Stimulated activated CD8-positive, alpha-beta memory T cell treated with anti-CD3 and anti-CD28 coated beads, Interleukin-12 subunit alpha, Interleukin-12 subunit beta, amount 100 ng/mL, for 24 hours (primary cell): ENCODE measurements at regions not wholly inside any gene's neighbourhood (a gene's known extent, or its start where the extent isn't known, plus 50 kb on each side); places are given as distances from the start of the nearest gene placed in this dataset.

Source experiments
- DNase-seq: peaks from one replicate; pipeline ENCODE4 v3.0.0-alpha.2; 2020; ENCODE audit errors: extremely low read depth

DNA sequence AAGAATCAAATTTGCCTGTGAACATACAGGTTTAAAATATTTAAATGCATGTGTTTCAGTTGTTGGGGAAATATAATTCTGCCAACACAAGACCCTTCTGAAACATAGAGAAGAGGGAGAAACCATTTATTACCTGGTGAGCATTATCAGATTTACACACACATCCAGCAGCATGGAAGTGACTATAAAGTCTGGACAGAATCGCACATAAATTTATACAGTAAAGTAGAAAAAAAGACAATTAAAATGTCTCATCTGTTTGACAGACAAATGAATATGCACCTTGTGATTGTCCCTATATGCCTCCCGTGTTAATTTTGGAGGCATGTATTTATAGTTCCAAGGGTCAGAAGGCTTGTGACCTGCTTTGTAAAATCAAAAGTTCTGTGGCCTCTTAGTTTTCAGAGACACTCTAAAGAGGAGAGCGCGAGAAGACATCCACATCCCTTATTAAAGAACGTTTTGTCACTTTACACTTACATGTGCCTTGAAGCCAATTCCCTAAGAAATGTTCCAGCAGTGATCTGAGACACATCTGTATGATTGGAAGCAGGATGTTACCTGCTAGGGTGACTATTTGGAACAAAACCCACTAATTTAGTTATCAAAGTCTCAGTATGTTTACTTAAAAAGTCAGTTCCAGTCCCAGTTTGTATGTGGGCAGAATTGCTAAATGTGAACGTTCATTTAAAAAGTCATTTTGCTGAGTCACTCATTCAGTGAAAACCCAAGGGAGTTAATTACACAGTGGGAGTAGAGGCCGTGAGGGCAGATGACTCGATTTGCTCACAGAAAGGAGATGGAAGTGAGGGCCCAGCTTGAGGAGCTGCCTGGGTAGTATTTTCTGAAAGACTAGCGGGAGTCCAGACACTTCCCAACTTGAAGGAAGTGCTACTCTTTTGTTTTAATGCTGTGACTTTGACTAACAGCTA is 527.6 kb upstream of the MEX3C start:
- no peak for DNase-seq

DNA sequence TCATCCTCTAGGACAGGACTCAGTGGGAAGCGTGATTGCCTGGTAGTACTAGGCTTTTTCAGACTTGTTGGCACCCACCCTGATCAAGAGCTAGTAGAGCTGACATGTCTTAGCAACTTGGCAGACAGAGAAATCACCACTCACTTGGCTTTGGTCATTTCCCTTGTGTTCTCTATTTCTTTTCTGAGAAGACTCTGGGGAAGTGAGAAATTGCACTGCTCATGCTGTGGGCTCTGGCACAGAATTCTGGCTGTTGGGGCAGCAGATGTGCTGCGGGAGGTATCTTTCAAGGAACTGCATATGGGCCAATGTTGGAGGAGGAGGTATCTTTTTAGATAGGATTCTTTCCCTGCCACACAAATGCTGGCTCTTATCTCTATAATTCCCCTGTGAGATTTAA is 529.1 kb upstream of the MEX3C start:
- DNase-seq, result no peak

DNA sequence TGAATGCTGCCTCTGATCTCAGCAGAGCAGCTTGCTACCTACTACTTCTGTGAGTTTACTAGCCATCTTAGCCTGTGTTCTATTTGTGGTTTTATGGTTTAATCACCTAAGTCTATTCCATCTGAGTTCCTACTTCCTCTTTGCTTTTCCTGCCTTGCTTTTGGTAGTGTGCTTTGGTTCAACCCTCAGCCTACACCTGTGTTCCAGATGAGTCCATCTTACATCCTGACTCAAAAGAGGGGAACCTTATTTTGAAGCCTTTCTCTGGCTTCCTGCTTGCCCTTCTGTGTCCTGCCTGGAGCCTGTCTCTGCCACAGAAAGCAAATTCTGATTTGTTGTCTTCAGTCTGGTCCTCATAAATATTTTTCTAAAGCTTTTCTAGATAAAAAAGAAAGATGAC is 530.3 kb upstream of the MEX3C start:
- DNase-seq, result no peak

DNA sequence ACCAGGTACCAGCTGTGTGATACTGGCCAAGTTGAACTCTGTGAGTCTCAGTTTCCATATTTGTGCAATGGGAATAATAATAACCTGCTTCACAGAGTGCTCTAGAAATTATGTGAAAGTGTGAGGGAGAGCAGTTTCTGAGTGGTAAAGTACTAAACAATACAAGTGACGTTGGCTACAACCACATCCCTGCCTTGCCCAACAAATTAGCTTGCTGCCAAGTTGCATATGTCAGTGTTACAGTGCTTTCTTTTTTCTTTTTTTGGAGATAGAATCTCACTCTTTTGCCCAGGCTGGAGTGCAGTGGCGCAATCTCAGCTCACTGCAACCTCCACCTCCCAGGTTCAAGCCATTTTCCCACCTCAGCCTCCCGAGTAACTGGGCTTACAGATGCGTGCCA is 533.6 kb upstream of the MEX3C start:
- DNase-seq, result no peak

DNA sequence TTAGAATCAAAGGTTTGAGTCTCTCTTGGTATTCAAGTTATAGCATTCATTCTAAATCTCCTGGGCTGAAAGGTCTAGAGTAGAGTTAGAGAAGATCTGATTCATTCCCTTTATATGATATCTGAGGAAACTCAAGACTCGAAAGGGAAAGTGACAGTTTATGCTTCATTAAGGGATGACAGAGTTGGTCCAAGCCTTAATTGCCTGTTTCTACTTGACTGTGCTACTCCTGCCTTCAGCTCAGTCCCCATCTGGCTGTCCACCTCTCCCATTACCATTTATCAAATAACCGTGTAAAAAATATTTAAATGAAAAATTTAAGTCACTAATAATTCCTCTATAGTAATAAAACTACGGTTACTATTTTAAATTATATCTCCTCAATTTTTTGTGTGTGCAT is 537.1 kb upstream of the MEX3C start:
- no peak for DNase-seq

DNA sequence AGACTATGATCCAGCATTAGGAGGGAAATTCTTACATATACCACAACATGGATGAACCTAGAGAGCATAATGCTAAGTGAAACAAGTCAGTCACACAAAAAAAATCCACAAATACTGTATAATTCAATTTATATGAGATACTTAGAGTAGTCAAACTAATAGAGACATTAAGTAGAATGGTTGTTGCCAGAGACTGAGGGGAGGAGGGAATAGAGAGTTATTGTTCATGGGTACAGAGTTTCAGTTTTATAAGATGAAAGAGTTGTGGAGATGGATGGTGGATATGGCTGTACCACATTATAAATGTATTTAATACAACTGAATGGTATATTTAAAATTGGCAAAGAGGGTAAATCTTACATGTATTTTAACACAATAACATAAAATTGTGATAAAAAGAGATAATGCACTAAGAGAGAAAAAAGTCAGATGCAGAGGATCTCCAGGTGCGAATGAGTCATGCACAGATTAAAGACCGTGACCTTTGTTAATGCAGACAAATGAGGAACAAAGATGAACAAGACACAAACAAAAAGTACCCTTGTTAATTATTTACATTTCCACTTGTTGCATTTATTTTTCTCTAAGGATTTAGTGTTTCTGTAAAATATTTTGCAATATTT is 541.7 kb upstream of the MEX3C start:
- DNase-seq, result no peak

DNA sequence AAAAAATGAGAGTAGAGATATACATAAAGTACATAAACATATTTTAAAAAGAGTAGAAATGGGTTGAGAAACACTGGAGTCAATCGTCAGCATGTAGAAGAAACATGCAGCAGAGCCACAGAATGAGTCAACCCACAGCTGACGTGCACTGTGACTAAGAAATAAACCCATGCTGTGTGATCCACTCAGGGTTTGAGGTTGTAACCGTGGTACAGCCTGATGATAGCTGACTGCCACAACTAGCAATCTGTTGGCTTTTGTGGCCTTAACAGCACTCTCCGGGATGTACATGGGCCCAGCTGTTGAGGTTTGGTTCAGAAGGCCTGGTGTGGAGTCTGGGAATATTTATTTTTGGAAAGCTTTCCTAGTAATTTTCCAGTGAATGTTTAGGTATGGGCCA is 554.4 kb upstream of the MEX3C start:
- DNase-seq, result no peak

DNA sequence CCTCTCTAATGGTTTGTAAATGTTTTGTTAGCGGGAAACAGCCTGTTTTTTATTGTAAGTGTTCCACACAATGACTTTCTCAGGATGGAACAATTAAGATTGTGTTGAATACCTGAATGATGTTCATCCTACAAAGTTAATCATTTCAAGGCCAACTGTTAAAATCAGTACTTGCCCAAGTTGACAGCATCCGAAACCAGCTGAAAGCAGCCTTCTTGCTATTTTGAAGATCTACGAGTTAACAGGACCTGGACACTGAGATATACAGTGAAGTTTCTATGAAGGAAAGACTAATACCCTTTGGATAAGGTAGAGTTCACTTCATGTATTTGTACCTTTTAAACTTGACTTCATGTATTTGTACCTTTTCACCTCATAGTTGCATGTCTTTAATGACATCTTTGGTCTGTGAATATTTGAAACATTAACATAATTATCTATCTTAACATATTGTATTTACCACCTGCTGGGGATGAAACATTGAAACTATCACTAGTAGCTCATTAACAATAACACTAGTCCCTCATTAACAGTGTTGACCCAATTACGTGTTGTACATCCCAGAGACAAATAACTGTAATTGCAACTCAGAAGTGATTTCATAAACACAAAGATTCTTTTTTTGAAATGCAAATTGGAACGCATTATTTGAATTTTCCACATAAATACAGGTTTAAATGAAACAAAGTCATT is 556.0 kb upstream of the MEX3C start:
- no peak for DNase-seq

DNA sequence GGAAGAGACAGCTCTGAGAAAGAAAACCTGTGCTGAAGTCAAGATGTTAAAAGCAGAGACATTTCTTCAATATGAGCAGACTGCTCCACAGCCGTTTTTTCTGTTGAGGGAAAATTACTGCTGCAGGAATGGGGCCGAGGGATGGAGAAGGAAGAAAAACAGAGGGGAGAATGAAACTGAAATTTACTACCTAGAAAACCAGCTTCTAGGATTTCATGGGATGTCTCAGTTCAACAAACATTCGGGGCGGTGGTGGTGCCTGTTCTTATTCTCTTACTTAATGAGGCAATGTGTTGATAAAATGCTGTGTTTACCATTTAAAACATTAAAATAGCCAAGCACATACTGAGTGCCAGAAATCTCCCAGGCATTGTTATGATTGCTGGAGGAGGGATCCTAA is 557.1 kb upstream of the MEX3C start:
- no peak for DNase-seq

DNA sequence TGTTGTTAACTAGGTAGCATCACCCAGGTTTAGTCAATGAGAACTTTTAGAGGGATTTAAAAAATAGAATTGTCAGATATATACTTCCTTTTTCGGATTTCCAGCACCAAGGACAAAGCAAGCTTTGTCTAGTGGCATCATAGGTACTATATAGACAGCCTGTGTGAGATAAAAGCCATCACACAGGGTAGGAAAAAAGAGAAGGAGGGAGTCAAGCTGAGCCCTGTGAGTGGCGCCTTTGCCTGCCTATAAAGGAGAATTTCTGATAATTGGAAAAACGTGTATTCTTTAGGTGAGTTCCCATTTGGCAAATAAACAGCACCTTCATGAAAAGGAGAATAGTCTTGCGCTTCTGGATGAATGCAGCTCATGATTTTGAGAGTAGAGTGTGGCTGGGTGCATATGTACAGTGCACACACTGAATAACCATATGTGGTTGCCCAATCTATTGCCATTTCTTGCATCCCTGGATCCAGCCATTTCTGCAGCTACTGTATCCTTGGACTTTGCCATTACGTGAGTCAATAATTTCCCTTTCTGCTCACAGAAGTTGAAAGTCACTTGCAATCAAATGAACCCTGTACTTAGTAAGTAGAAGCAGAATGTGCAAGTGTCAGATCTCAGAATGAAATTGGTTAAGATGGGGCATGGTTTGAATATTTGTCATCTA is 559.9 kb upstream of the MEX3C start:
- DNase-seq, result no peak

DNA sequence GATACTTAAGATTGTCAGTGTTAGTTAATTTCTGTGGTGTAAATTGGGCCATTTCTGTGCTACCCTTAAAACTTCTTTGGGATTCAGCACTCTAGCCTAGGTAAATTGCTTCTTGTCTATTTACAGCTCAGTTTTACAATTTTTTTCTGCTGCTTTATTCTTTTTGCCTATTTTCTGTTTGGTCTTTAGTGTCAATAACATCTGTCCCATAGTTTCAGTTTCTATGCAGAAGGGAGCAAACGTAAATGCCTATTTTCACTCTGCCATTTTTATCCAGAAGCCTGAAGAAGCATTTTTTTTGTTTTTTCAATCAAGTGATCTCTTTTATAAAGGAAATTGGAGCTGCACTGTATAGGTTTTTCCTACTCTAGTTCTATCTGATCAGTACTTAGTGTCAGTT is 564.9 kb upstream of the MEX3C start:
- DNase-seq, result no peak

DNA sequence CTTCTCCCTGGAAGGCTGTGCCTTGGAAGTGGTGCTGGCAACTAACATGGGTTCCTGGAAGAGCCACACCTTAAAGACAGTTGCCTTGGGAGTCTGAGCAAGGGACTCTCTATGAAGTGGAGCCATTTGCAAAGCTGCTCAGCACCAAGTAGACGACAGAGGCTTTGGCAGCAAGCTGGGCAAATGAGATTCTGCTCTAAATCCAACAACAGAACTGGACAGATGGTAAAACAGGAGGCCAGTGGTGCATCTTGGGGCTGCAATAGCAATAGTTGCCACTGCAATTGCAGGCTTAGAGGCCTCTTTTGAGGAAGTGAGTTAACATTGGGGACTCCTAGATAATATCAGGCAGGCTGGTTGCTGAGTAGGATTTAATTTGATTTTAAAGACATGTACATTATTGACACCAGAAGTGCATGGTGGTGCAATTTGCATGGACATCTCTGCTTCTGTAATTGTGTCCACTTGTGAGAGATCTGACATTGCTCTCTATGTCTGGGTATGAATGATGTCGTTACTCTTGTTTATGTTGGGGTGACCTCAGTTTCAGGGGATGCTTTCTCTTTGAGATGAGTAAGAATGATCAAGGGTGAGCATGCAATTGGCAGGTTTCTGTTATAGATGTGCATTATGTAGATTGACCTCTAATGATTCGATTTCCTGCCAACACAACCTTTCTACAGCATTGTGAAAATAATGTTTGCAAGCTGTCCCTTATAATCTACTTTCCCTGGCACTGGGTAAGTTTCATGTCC is 568.3 kb upstream of the MEX3C start:
- DNase-seq, result no peak

DNA sequence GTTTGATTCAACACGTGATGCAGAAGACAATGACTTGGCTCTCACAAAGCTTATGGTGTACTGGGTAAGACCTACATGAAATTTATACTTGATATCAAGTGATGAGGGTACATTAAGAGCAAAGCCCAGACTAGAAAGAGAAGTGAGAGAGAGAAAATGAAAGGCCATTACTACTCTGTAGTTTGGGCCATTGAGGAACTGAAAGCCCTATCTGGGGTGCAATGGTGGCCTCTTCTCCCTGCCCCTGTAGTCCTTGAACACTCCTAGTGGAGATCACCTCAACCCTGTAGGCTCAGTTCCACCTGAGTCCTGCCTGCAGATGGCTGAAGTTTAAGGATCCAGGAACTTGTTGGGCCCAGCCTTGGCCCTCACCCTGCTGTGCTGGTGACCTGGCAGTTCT is 569.8 kb upstream of the MEX3C start:
- DNase-seq, result no peak

DNA sequence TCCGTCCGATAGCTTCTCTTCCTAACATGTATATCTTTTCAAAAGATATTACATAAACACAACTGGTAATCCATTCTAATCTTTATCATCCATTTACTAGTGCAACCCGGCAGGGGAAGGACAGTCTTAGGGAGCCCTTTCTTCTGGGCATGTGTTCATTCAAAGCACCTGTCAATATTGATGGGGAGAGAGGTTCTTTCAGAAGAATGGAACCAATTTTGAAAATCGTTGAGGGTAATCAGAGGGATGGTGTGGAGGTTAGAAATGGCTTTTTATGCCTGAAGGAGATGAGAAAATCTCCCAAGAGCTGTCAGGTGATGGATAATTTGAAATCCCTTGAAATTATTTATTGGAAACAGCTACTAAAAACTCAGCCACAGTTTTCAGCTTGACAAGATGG is 561.9 kb upstream of the DCC start:
- no peak for DNase-seq

DNA sequence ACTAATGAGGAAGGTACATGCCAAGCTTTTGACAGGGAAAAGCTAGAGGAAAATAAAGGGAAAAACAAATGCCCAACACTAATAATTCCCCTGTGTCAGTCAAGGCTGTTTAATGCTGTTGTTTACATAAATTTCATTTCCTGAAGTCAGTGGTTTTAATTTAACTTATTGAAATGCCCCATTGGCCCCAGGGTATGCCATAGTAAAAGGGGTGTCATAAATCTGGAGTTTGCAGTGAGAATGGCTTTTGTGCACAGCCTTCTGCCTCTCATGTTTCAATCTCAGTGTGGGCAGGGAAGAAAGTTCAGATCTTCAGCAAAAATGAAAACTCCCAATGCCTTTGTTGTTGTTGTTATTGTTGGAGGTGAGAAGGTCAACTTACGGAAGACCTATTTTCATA is 550.1 kb upstream of the DCC start:
- no peak for DNase-seq

DNA sequence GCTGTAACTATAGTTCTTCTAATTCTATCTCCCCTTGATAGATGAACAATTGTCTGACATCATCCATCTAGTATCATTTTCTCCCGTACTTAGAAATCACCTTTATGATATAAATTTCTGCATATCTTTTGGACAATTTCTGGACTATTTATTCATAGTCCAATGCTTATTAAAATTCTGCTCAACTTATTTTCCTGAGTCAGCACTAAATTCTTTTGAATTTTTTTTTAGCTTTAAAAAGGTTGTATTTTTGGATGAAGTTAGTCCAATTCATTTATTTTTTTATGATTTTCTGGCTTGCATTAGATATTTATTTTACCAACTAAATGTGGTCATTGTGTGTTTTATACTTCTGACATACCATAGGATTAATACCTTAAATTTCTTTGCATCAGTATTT is 538.5 kb upstream of the DCC start:
- DNase-seq, result no peak

DNA sequence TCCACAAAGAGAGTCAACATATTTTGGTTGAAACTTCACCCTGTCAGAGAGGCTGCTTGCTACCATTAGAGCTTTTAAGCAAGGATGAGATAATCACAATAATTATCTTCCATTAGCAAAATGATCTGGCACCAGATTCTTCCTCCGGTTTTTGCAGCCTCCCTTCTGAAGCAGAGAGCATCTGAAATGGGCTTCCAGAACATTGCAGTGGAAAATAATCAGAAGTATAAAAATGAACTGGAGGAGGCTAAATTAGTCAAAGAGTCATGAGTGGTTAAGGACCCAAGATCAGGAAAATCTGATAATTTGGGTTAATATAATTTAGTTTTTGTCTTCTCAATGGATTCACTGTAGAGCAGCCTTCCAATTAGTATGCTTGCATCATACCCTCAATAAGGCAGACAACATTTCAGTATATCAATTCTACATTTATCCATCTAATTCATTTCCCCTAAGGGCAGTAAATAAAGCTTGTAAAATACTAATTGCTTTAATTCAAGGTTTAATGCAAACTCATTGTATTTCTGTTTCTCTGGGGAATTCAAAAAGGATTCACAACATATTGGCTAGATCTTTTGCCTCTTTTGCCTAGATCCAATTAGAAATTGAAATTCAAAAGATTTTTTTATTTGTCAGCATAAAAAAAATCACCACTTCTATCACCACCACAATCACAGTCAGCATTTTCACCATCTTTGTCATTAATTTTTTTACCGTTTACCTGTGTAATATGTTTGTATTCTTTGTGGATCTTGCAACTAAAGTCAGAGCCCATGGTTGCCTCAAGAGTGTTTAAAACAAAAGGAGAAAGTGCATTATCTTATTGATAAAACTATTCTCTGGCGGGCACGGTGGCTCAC is 537.2 kb upstream of the DCC start:
- DNase-seq, result no peak

DNA sequence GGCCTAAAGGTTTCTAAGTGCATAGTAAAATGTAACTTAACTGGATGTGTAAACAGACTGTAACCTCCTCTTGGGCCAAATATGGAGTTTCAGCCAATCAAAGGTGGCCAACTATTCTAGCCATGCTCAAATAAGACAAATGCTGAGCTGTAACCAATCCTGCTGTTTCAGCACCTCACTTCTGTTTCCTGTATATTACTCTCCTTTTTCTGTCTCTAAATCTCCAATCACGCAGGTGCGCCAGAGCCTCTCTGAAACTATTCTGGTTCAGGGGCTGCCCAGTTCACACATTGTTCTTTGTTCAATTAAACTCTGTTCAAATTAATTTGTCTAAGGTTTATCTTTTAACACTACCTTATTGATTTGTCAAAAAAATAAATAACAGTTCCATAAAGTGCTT is 532.7 kb upstream of the DCC start:
- no peak for DNase-seq

DNA sequence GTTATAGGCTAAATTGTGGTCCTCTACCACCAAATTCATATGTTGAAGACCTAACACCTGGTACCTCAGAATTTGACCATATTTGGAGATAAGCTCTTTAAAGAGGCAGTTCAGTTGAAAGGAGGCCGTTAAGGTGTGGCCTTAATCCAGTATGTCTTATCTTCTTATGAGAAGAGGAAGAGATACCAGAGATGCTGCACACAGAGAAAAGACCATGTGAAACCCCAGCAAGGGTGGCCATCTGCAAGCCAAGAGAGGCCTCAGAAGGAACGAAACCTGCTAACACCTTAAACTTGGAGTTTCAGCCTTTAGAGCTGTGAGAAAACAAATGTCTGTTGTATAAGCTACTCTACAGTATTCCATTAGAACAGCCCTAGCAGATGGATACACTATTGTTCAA is 528.1 kb upstream of the DCC start:
- DNase-seq, result no peak

DNA sequence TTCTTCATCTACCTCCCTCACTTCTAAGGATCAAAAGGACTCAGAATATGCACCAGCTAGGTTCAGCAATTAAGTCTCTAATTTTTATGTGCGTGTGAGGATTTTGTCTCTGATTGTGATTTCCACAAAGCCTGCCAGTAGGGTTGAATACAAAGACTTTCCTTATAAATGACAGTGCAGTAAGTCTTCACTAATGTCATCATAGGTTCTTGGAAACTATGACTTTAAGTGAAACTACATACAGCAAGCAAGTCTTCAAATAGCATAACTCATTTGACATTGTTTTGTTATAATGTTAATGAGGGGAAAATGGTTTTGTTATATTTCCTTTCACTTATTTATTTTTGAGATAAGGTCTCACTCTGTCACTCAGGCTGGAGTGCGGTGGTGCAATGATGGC is 526.3 kb upstream of the DCC start:
- DNase-seq, result no peak

DNA sequence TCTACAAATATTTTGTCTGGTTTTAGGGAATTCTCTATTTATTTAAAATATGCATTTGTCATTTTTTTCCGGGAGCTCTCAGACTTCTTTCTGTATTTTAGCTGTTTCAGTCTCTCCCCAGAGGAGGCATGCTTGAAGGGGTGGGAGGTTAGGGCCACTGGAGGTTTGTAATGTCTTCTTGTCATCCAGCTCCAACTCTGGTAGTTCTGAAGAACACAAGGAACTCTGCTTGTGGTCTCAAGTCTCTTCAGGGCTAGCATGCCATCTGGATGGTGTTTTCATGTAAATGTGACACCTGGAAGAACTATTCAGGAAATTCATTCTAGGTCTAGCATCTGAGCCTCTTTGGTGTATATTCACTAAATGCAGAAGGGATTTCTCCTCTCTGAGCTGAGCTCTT is 518.4 kb upstream of the DCC start:
- no peak for DNase-seq
